HepG2 (cell line): ENCODE measurements at regions not wholly inside any gene's neighbourhood (a gene's known extent, or its start where the extent isn't known, plus 50 kb on each side); places are given as distances from the start of the nearest gene placed in this dataset.

Experiments
- ATAC-seq: fragments of 200-7000 bp; cut with Tn5 transposase; 3 replicates; pipeline ENCODE4 v1.9.1; 2020; ENCODE audit warnings: mild to moderate bottlenecking, moderate library complexity
- BruUV-seq: library from RNA; stranded (reverse); fragments of 400-500 nt; replicated peaks from 2 replicates; lab custom pipeline; 2021; lab: Mats Ljungman, UMichigan
- CTCF ChIA-PET: fragments of 300-600 bp; formaldehyde crosslinking; extraction: SDS; loops from one replicate; lab custom pipeline; 2021; ENCODE audit warnings: low total read pairs, inconsistent platforms, low intra/inter-chr PET ratio; lab: Yijun Ruan, JAX
- POLR2A ChIA-PET: fragments of 350-600 bp; sonication (Branson Sonifier 250); formaldehyde crosslinking; loops from one replicate; lab custom pipeline; 2020; ENCODE audit warnings: antibody characterized with exemption, inconsistent platforms; lab: Yijun Ruan, JAX
- DNase-seq: peaks from one replicate; pipeline ENCODE4 v3.0.0-alpha.2; 2015; ENCODE audit warnings: low spot score
- FAIRE-seq: peaks from 3 replicates; lab custom pipeline; 2011; peaks lifted over from hg19 to GRCh38; lab: Jason Lieb, UNC
- H2AFZ ChIP-seq: one replicate; pipeline ENCODE4 v1.6.1; 2011; ENCODE audit warnings: low read length, inconsistent platforms
- H3K27ac ChIP-seq: fragments of 300-600 bp; 3 replicates; pipeline ENCODE4 v1.8.0; 2011; ENCODE audit warnings: mixed run types, mild to moderate bottlenecking, mixed read lengths, low read length, inconsistent platforms; ENCODE audit not compliant: insufficient read depth; ENCODE audit errors: extremely low read length
- H3K27me3 ChIP-seq, 2 experiments: fragments of 200-600 bp in 1 of 2; 2 replicates in 1 of 2; 3 replicates in 1 of 2; pipeline versions ENCODE4 v1.6.0 to v1.8.0; 2011; ENCODE audit warnings: low read length in 2 of 2, mild to moderate bottlenecking in 2 of 2, moderate library complexity in 2 of 2, inconsistent platforms in 1 of 2; ENCODE audit not compliant: insufficient read depth in 2 of 2, control insufficient read depth in 1 of 2
- H3K36me3 ChIP-seq, 2 experiments: fragments of 200-600 bp in 1 of 2; replicated peaks in 1 of 2; 2 replicates in 1 of 2; 3 replicates in 1 of 2; pipeline versions ENCODE4 v1.5.1 to v1.8.0; 2011; ENCODE audit warnings: low read length in 2 of 2, inconsistent platforms in 1 of 2; ENCODE audit not compliant: insufficient read depth in 2 of 2, control insufficient read depth in 1 of 2
- H3K4me1 ChIP-seq: 2 replicates; pipeline ENCODE4 v1.5.1; 2012; ENCODE audit warnings: low read length, inconsistent platforms; ENCODE audit not compliant: insufficient read depth
- H3K4me2 ChIP-seq: 2 replicates; pipeline ENCODE4 v1.6.0; 2011; ENCODE audit warnings: low read depth, low read length, inconsistent platforms
- H3K4me3 ChIP-seq, 3 experiments: fragments of 200-600 bp in 1 of 3; sonication (generic), shearing (Covaris generic) in 1 of 3; replicated peaks in 1 of 3; 2 replicates each; pipeline ENCODE4 v1.5.1; 2011 to 2016; ENCODE audit warnings: low read length in 3 of 3, inconsistent platforms in 2 of 3, low read depth in 2 of 3, mild to moderate bottlenecking in 2 of 3, control low read depth in 1 of 3, mixed read lengths in 1 of 3; ENCODE audit not compliant: insufficient read depth in 1 of 3
- H3K79me2 ChIP-seq: one replicate; pipeline ENCODE4 v1.6.1; 2011; ENCODE audit warnings: low read length, inconsistent platforms; ENCODE audit not compliant: insufficient read depth
- H3K9ac ChIP-seq: 2 replicates; pipeline ENCODE4 v1.6.0; 2011; ENCODE audit warnings: mild to moderate bottlenecking, low read depth, low read length, inconsistent platforms; ENCODE audit not compliant: insufficient read depth
- H3K9me3 ChIP-seq: 2 replicates; pipeline ENCODE4 v1.5.1; 2012; ENCODE audit warnings: mild to moderate bottlenecking, low read length
- H4K20me1 ChIP-seq: 2 replicates; pipeline ENCODE4 v1.6.0; 2011; ENCODE audit warnings: inconsistent platforms, mild to moderate bottlenecking, low read length, moderate library complexity; ENCODE audit not compliant: insufficient read depth
- CEBPB ChIP-seq: IDR thresholded peaks from 2 replicates; pipeline ENCODE4 v1.6.1; 2011; ENCODE audit warnings: low read depth, low read length, improper control_type of control experiment, borderline replicate concordance
- MAFF ChIP-seq: IDR thresholded peaks from 2 replicates; pipeline ENCODE4 v1.6.1; 2011; ENCODE audit warnings: low read depth, low read length, improper control_type of control experiment
- MAFK ChIP-seq, 2 experiments: IDR thresholded peaks in 1 of 2; conservative IDR thresholded peaks in 1 of 2; 2 replicates each; pipeline ENCODE4 v1.6.1; 2011; ENCODE audit warnings: improper control_type of control experiment in 2 of 2, low read length in 2 of 2
- MXD3 ChIP-seq: IDR thresholded peaks from 2 replicates; pipeline ENCODE4 v1.6.1; 2016; ENCODE audit warnings: mild to moderate bottlenecking, missing biosample characterization, missing genetic modification reagents
- PHF5A ChIP-seq: IDR thresholded peaks from one replicate; pipeline ENCODE4 v1.6.1; 2018; ENCODE audit warnings: low read depth, missing genetic modification reagents; ENCODE audit not compliant: unreplicated experiment
- ZFAT ChIP-seq: sonication (generic); formaldehyde crosslinking; conservative IDR thresholded peaks from 2 replicates; pipeline ENCODE4 v1.8.1; 2023; ENCODE audit warnings: missing genetic modification reagents, inconsistent platforms
- ZNF207 ChIP-seq: fragments of 450-650 bp; IDR thresholded peaks from 2 replicates; pipeline ENCODE4 v1.6.1; 2016; ENCODE audit warnings: antibody characterized with exemption, borderline replicate concordance
- ZNF224 ChIP-seq: sonication (generic); formaldehyde crosslinking; IDR thresholded peaks from 2 replicates; pipeline ENCODE4 v1.5.0; 2020; ENCODE audit warnings: mild to moderate bottlenecking, missing genetic modification reagents
- ZNF318 ChIP-seq: sonication (generic); formaldehyde crosslinking; IDR thresholded peaks from 2 replicates; pipeline ENCODE4 v1.4.0; 2020; ENCODE audit warnings: mild to moderate bottlenecking, missing genetic modification reagents
- ZNF331 ChIP-seq: sonication (generic); formaldehyde crosslinking; IDR thresholded peaks from 2 replicates; pipeline ENCODE4 v1.4.0; 2020; ENCODE audit warnings: missing genetic modification reagents
- ZNF784 ChIP-seq: sonication (generic); formaldehyde crosslinking; IDR thresholded peaks from 2 replicates; pipeline ENCODE4 v1.5.1; 2020; ENCODE audit warnings: missing genetic modification reagents, mild to moderate bottlenecking, borderline replicate concordance
- WGBS: methylation state at CpG from one replicate; pipeline ENCODE4 v1.1.6; 2017; ENCODE audit warnings: low lambda C conversion rate; 5-methylcytosine and 5-hydroxymethylcytosine counted together
- in situ Hi-C: cut with HindIII; loops from 2 replicates; pipeline ENCODE4 v1.10.0; 2017; ENCODE audit warnings: low pct_unique_long_range_greater_than_20kb; ENCODE audit not compliant: extremely low pct_ligation_motif_present
- intact Hi-C: fragments of 100-400 bp; cut with micrococcal nuclease; formaldehyde crosslinking; loops from one replicate; pipeline ENCODE4 v1.10.0; 2022; ENCODE audit not compliant: unreplicated experiment

GRCh38 chr3:70776081-70776480 is 463.6 kb upstream of the MDFIC2 start:
- Histone ChIP-seq H3K4me1 (no peaks in the 10 kb centered on the region), H2AFZ (no peak overlapping the region), H3K4me3 (no peak overlapping the region), H3K9me3 (no peaks in the 10 kb centered on the region), H3K79me2 (no peaks in the 10 kb centered on the region), H4K20me1 (no peaks in the 10 kb centered on the region), H3K9ac (no peak overlapping the region), H3K36me3 (no peaks in the 10 kb centered on the region), H3K27me3 (no peaks in the 10 kb centered on the region), H3K4me2 (no peak overlapping the region), H3K27ac (no peak overlapping the region)
- in situ Hi-C loops (no loop called here), intact Hi-C loops (no loop called here)
- TF ChIP-seq ZNF784 (CRISPR knock-in tag) = no peak
- TF ChIP-seq ZFAT (CRISPR knock-in tag) = no peak
- TF ChIP-seq MXD3 = no peak
- TF ChIP-seq CEBPB = no peak
- no peak for TF ChIP-seq ZNF207
- TF ChIP-seq PHF5A (CRISPR knock-in tag) = no peak
- FAIRE-seq = no peak
- ChIA-PET POLR2A (no interaction called here), CTCF (no interaction called here)
- DNase-seq = no peak
- BruUV-seq = no TSS peak
- 1% methylated on average over 2 of the region's 2 CpGs for WGBS
- no peak for ATAC-seq

- no peak overlapping the region for H3K27ac ChIP-seq
- no peak overlapping the region for H3K4me3 ChIP-seq
- H3K4me1 ChIP-seq = no peaks in the 10 kb centered on the region
- no peak for DNase-seq
- H4K20me1 ChIP-seq = no peaks in the 10 kb centered on the region
- in situ Hi-C loops = no loop called here
- H3K36me3 ChIP-seq = no peaks in the 10 kb centered on the region
- no peak overlapping the region for H3K4me2 ChIP-seq
- ChIA-PET POLR2A (no interaction called here), CTCF (no interaction called here)
- intact Hi-C loops = no loop called here
- no peaks in the 10 kb centered on the region for H3K27me3 ChIP-seq
- no TSS peak for BruUV-seq
- 0% methylated on average over 4 of the region's 4 CpGs for WGBS
- H3K9ac ChIP-seq = no peak overlapping the region
- no peaks in the 10 kb centered on the region for H3K9me3 ChIP-seq
- H2AFZ ChIP-seq = no peak overlapping the region
- no peak for FAIRE-seq
- ATAC-seq = no peak
- H3K79me2 ChIP-seq = no peaks in the 10 kb centered on the region
- TF ChIP-seq ZNF224 (CRISPR knock-in tag) (no peak), MAFK (conservative IDR thresholded peaks at IDR 0.05 in 1 of 2, IDR thresholded peaks at IDR 0.05 in 1 of 2; ENCODE audit: low read length in 2 of 2) (peak; percentile 64 to 79), ZNF331 (no peak), ZNF318 (CRISPR knock-in tag) (no peak), MAFF (peak; percentile 72)
These were observed 462.8 kb upstream of the MDFIC2 start for GRCh38 chr3:70775257-70775656.
